Small intestine (tissue), 7 donors: ENCODE measurements at regions not wholly inside any gene's neighbourhood (a gene's known extent, or its start where the extent isn't known, plus 50 kb on each side); places are given as distances from the start of the nearest gene placed in this dataset.

Experiments used
- DNase-seq, 2 donors: peaks; one replicate each; pipeline versions ENCODE4 v3.0.0 to v3.0.0-alpha.2; 2013
- FAIRE-seq: peaks from 2 replicates; lab custom pipeline; 2012; peaks lifted over from hg19 to GRCh38; lab: Jason Lieb, UNC
- H3K27ac ChIP-seq, 3 donors: one replicate each; pipeline ENCODE4 v1.5.1; 2013; ENCODE audit warnings: low read length in 2 of 3, mild to moderate bottlenecking in 2 of 3, control low read depth in 1 of 3, inconsistent platforms in 1 of 3, low read depth in 1 of 3, moderate library complexity in 1 of 3
- H3K27me3 ChIP-seq, 3 donors: one replicate each; pipeline ENCODE4 v1.6.1; 2013; ENCODE audit warnings: low read length in 3 of 3, inconsistent platforms in 1 of 3; ENCODE audit not compliant: control insufficient read depth in 3 of 3, insufficient read depth in 3 of 3
- H3K36me3 ChIP-seq, 3 donors: one replicate each; pipeline ENCODE4 v1.6.1; 2013; ENCODE audit warnings: low read length in 3 of 3, inconsistent platforms in 1 of 3, low read depth in 1 of 3, mild to moderate bottlenecking in 1 of 3, moderate library complexity in 1 of 3; ENCODE audit not compliant: control insufficient read depth in 3 of 3, insufficient read depth in 2 of 3
- H3K4me1 ChIP-seq, 3 donors: one replicate each; pipeline ENCODE4 v1.6.1; 2013; ENCODE audit warnings: low read length in 2 of 3, inconsistent platforms in 1 of 3, low read depth in 1 of 3, mild to moderate bottlenecking in 1 of 3, moderate library complexity in 1 of 3; ENCODE audit not compliant: control insufficient read depth in 3 of 3, insufficient read depth in 2 of 3
- H3K4me3 ChIP-seq, 3 donors: one replicate each; pipeline ENCODE4 v1.5.1; 2013; ENCODE audit warnings: low read length in 3 of 3, control low read depth in 1 of 3, inconsistent platforms in 1 of 3, low read depth in 1 of 3, mild to moderate bottlenecking in 1 of 3, moderate library complexity in 1 of 3
- H3K9me3 ChIP-seq, 2 donors: one replicate each; pipeline ENCODE4 v1.6.1; 2013; ENCODE audit warnings: low read depth in 1 of 2, low read length in 1 of 2; ENCODE audit not compliant: control insufficient read depth in 2 of 2, insufficient read depth in 1 of 2
- WGBS, 3 donors: extraction: QIAGEN DNeasy Blood & Tissue Kit; methylation state at CpG; one replicate each; pipeline ENCODE4 v1.1.7; 2013; 5-methylcytosine and 5-hydroxymethylcytosine counted together
- donor health status: healthy with polysubstance abuse.
- donor health status: control.
- donor health status: control.
- donor health status: Bipolar disorder and iron deficiency.
- donor health status: healthy.

- Histone ChIP-seq H3K27ac (no peak overlapping the region), H3K4me3 (no peak overlapping the region), H3K36me3 (no peaks in the 10 kb centered on the region), H3K4me1 (no peaks in the 10 kb centered on the region), H3K27me3 (no peaks in the 10 kb centered on the region), H3K9me3 (peaks cover 0 to 5% of the 10 kb centered on the region in 2 donors)
- WGBS, 3 donors, result 51 to 71% (median 57%) methylated on average over 3 of the region's 3 CpGs
- DNase-seq (no peak), FAIRE-seq (no peak)
These were observed 359.7 kb downstream of the AACS start for GRCh38 chr12:125424909-125425308.

DNA sequence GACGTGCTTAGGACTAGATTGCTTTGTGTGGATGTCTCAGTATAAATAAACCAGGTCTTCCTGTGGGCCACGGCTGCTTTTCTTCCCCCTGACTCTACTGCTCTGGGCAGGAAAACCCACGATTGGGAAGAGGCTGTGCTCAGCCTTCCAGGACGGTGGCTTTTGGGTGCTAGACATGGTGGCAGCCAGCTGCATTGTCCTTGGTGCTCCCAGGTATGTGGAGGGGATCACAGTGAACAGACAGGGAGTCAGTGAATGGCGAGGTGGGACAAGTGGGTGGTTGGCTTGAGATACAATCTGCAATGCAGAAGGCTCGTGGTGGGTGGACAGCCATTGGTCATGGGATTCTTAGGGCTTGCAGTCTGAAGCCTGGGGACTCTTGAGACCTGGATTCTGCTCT lies 366.3 kb downstream of the AACS start:
- no peaks in the 10 kb centered on the region for H3K27me3 ChIP-seq
- no peak for DNase-seq
- no peak overlapping the region for H3K27ac ChIP-seq
- FAIRE-seq, result no peak
- WGBS, 3 donors, result 51 to 65% (median 64%) methylated on average over 6 of the region's 6 CpGs
- no peaks in the 10 kb centered on the region for H3K36me3 ChIP-seq
- H3K4me3 ChIP-seq, result no peak overlapping the region
- H3K9me3 ChIP-seq, result no peaks in the 10 kb centered on the region
- H3K4me1 ChIP-seq, result no peaks in the 10 kb centered on the region

GRCh38 chr12:125434131-125434530 lies 368.9 kb downstream of the AACS start:
- Histone ChIP-seq H3K27ac (no peak overlapping the region), H3K4me3 (no peak overlapping the region), H3K9me3 (no peaks in the 10 kb centered on the region), H3K27me3 (no peaks in the 10 kb centered on the region), H3K4me1 (no peaks in the 10 kb centered on the region), H3K36me3 (no peaks in the 10 kb centered on the region)
- WGBS, 3 donors, result 83 to 88% (median 83%) methylated on average over 9 of the region's 9 CpGs
- FAIRE-seq (no peak), DNase-seq (no peak)

DNA sequence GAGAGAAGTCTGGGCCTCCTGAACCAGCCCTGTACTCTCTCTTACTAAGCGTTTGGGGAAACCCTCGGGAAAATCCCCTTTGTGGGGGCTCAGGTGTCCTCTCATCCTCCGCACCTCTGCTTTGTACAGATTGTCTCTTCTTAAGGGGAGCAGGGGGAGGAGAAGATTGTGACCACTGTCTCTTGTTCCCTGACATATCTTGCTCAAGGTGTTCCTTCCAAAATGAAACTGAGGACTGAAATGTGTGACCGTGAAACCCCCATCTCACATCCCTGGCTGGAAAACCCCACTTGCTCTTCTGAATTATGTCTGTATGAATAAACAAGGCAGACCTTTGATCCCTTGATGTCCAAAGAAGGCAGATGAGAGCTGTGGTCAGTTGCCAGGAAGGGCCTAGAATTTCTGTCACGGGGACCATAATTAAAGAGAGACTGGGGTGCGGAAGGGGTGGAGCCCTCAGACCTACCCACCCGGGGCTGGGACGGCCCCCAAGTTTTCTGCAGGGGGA lies 369.8 kb downstream of the AACS start:
- Histone ChIP-seq H3K27ac (no peak overlapping the region), H3K27me3 (no peaks in the 10 kb centered on the region), H3K9me3 (no peaks in the 10 kb centered on the region), H3K36me3 (no peaks in the 10 kb centered on the region), H3K4me1 (no peaks in the 10 kb centered on the region), H3K4me3 (no peak overlapping the region)
- no peak for DNase-seq
- no peak for FAIRE-seq
- WGBS, 3 donors, result 69 to 82% (median 72%) methylated on average over 8 of the region's 8 CpGs

DNA sequence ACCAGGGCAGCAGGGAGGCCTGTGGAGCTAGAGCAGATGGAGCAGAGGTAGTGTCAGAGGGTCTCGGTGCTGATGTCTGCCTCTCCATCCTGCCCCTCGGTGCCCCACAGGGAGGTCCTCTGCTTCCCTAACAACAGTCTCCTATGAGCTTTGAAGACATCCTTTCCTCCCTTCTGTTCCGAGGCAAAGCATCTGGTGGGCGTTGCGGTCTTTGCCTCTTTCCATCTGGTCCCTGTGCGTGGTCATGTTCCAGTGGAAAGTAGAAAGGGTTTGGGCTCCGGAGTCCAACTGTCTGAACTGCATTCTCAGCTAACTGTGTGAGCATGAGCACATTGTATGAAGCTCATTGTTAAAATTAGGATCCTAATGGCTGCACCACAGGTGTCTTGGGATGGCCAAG lies 370.6 kb downstream of the AACS start:
- FAIRE-seq (no peak), DNase-seq (no peak)
- Histone ChIP-seq H3K27me3 (no peaks in the 10 kb centered on the region), H3K9me3 (no peaks in the 10 kb centered on the region), H3K27ac (no peak overlapping the region), H3K36me3 (no peaks in the 10 kb centered on the region), H3K4me3 (no peak overlapping the region), H3K4me1 (no peaks in the 10 kb centered on the region)
- WGBS, 3 donors, result 90 to 93% (median 93%) methylated on average over 7 of the region's 7 CpGs

- DNase-seq, result no peak
- no peak for FAIRE-seq
- 84 to 93% (median 90%) methylated on average over 2 of the region's 2 CpGs for WGBS, 3 donors
- no peaks in the 10 kb centered on the region for H3K4me1 ChIP-seq
- no peak overlapping the region for H3K4me3 ChIP-seq
- H3K9me3 ChIP-seq, result no peaks in the 10 kb centered on the region
- no peaks in the 10 kb centered on the region for H3K36me3 ChIP-seq
- no peaks in the 10 kb centered on the region for H3K27me3 ChIP-seq
- H3K27ac ChIP-seq, result no peak overlapping the region
These were observed 371.5 kb downstream of the AACS start for GRCh38 chr12:125436686-125437085.

DNA sequence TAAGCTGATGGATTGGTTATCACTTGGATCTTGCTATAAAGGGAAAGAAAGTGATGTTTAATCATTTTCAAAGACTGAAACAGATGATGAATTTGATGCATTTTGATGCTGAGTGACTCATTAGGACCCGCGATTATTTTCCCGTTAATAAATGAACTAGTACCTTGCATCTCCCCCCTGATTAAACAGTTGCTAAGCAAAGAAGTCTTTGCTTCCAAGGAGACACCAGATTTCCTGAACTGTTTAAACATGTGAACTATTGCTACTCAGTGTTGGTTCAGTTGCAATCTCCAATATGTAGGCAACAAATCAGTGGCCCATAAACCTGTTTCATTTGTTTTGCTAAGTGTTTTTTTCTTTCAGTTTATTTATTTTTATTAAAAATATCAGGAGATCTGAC lies 375.2 kb downstream of the AACS start:
- no peaks in the 10 kb centered on the region for H3K27me3 ChIP-seq
- H3K36me3 ChIP-seq, result no peaks in the 10 kb centered on the region
- no peak overlapping the region for H3K4me3 ChIP-seq
- no peak overlapping the region for H3K27ac ChIP-seq
- DNase-seq, result no peak
- H3K9me3 ChIP-seq, result no peaks in the 10 kb centered on the region
- H3K4me1 ChIP-seq, result no peaks in the 10 kb centered on the region
- FAIRE-seq, result no peak
- WGBS, 3 donors, result 10 to 51% (median 29%) methylated on average over 3 of the region's 3 CpGs

- no peak overlapping the region for H3K4me3 ChIP-seq
- no peaks in the 10 kb centered on the region for H3K36me3 ChIP-seq
- no peaks in the 10 kb centered on the region for H3K9me3 ChIP-seq
- DNase-seq, result no peak
- H3K4me1 ChIP-seq, result no peaks in the 10 kb centered on the region
- FAIRE-seq, result no peak
- 35 to 56% (median 50%) methylated on average over 1 of the region's 1 CpG for WGBS, 3 donors
- H3K27ac ChIP-seq, result no peak overlapping the region
- H3K27me3 ChIP-seq, result no peaks in the 10 kb centered on the region
These were observed 378.1 kb downstream of the AACS start for GRCh38 chr12:125443341-125443740.

GRCh38 chr12:125451408-125451807 lies 386.2 kb downstream of the AACS start:
- no peaks in the 10 kb centered on the region for H3K4me1 ChIP-seq
- H3K27me3 ChIP-seq, result no peaks in the 10 kb centered on the region
- no peak overlapping the region for H3K27ac ChIP-seq
- H3K4me3 ChIP-seq, result no peak overlapping the region
- H3K36me3 ChIP-seq, result no peaks in the 10 kb centered on the region
- FAIRE-seq, result no peak
- peaks cover 0 to 5% of the 10 kb centered on the region in 2 donors for H3K9me3 ChIP-seq
- no peak for DNase-seq
- WGBS, 3 donors, result 53 to 69% (median 60%) methylated on average over 2 of the region's 2 CpGs
